Gastroesophageal sphincter (tissue), 3 donors: ENCODE measurements at regions not wholly inside any gene's neighbourhood (a gene's known extent, or its start where the extent isn't known, plus 50 kb on each side); places are given as distances from the start of the nearest gene placed in this dataset.

Source experiments
- CTCF ChIP-seq, 4 experiments: fragments of 200-600 bp in 2 of 4; fragments of 450-650 bp in 2 of 4; sonication (generic) in 1 of 4; IDR thresholded peaks; one replicate each; pipeline ENCODE4 v1.5.1; 2017 to 2019; ENCODE audit warnings: antibody characterized with exemption in 4 of 4, mild to moderate bottlenecking in 2 of 4, moderate library complexity in 2 of 4
- EP300 ChIP-seq: sonication (generic); formaldehyde crosslinking; IDR thresholded peaks from one replicate; pipeline ENCODE4 v1.6.1; 2017; ENCODE audit warnings: antibody characterized with exemption, mild to moderate bottlenecking

GRCh38 chr18:45448871-45449270 is 166.4 kb upstream of the SLC14A2 start:
- no peak for TF ChIP-seq EP300
- TF ChIP-seq CTCF (IDR thresholded peaks at IDR 0.05): no peak
